ENCODE measurements at regions not wholly inside any gene's neighbourhood (a gene's known extent, or its start where the extent isn't known, plus 50 kb on each side); places are given as distances from the start of the nearest gene placed in this dataset.

DNA sequence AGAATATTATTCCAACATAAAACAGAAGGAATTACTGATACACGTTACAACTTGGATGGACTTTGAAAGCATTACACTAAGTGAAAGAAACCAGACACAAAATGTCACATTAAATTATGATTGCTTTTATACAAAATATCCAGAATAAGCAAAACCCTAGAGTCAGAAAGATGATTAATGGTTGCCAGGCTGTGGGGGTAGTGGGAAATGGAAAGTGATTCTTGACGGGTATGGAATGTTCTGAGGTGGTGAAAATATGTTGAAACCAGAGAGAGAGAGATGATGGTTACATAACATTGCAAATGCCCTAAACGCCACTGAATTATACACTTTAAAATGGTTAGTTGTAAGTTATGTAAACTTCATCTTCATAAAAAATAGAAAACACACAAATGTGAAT, 1057.2 kb upstream of the TMEFF2 start:
- TF ChIP-seq, protein P1, sequence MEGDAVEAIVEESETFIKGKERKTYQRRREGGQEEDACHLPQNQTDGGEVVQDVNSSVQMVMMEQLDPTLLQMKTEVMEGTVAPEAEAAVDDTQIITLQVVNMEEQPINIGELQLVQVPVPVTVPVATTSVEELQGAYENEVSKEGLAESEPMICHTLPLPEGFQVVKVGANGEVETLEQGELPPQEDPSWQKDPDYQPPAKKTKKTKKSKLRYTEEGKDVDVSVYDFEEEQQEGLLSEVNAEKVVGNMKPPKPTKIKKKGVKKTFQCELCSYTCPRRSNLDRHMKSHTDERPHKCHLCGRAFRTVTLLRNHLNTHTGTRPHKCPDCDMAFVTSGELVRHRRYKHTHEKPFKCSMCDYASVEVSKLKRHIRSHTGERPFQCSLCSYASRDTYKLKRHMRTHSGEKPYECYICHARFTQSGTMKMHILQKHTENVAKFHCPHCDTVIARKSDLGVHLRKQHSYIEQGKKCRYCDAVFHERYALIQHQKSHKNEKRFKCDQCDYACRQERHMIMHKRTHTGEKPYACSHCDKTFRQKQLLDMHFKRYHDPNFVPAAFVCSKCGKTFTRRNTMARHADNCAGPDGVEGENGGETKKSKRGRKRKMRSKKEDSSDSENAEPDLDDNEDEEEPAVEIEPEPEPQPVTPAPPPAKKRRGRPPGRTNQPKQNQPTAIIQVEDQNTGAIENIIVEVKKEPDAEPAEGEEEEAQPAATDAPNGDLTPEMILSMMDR (IDR thresholded peaks at IDR 0.05): no peak
- no peak for TF ChIP-seq ZFX (IDR thresholded peaks at IDR 0.05; ENCODE audit: borderline replicate concordance)

Data from 22Rv1 (cell line).